CD14-positive monocyte (primary cell): ENCODE measurements at regions not wholly inside any gene's neighbourhood (a gene's known extent, or its start where the extent isn't known, plus 50 kb on each side); places are given as distances from the start of the nearest gene placed in this dataset.

Experiments
- DNase-seq, 3 donors: peaks; one replicate each; pipeline ENCODE4 v3.0.0-alpha.2; 2011 to 2022
- H2AFZ ChIP-seq: 2 replicates; pipeline ENCODE4 v1.6.0; 2012; ENCODE audit warnings: mild to moderate bottlenecking, low read depth, low read length, inconsistent platforms; ENCODE audit not compliant: insufficient read depth, poor library complexity, severe bottlenecking
- H3K27ac ChIP-seq, 2 donors: 1 replicate in 1 of 2; 2 replicates in 1 of 2; pipeline ENCODE4 v1.5.1; 2012 to 2013; ENCODE audit warnings: low read length in 2 of 2, control low read depth in 1 of 2, inconsistent platforms in 1 of 2, low read depth in 1 of 2, mild to moderate bottlenecking in 1 of 2
- H3K27me3 ChIP-seq, 2 donors: one replicate each; pipeline versions ENCODE4 v1.6.0 to v1.6.1; 2011 to 2013; ENCODE audit warnings: low read length in 2 of 2; ENCODE audit not compliant: control insufficient read depth in 2 of 2, insufficient read depth in 2 of 2
- H3K36me3 ChIP-seq, 2 donors: replicated peaks in 1 of 2; 1 replicate in 1 of 2; 2 replicates in 1 of 2; pipeline versions ENCODE4 v1.5.1 to v1.6.1; 2012 to 2013; ENCODE audit warnings: low read length in 2 of 2, control low read depth in 1 of 2, inconsistent platforms in 1 of 2, mild to moderate bottlenecking in 1 of 2; ENCODE audit not compliant: insufficient read depth in 2 of 2, control insufficient read depth in 1 of 2
- H3K4me1 ChIP-seq, 2 donors: 1 replicate in 1 of 2; 2 replicates in 1 of 2; pipeline versions ENCODE4 v1.5.1 to v1.6.1; 2012 to 2013; ENCODE audit warnings: low read length in 2 of 2, control low read depth in 1 of 2, inconsistent platforms in 1 of 2, mild to moderate bottlenecking in 1 of 2, moderate library complexity in 1 of 2; ENCODE audit not compliant: insufficient read depth in 2 of 2, control insufficient read depth in 1 of 2
- H3K4me2 ChIP-seq: replicated peaks from 2 replicates; pipeline ENCODE3; 2012; ENCODE audit warnings: low read length, moderate library complexity, mild to moderate bottlenecking; ENCODE audit not compliant: poor library complexity, severe bottlenecking; ENCODE audit errors: extremely low read depth
- H3K4me3 ChIP-seq, 3 experiments: fragments of 200-600 bp in 1 of 3; sonication (generic) in 1 of 3; replicated peaks in 1 of 3; 1 replicate in 2 of 3; 2 replicates in 1 of 3; pipeline ENCODE4 v1.5.1; 2011 to 2013; ENCODE audit warnings: low read length in 3 of 3, mild to moderate bottlenecking in 3 of 3, control low read depth in 2 of 3, low read depth in 2 of 3, inconsistent platforms in 1 of 3, moderate library complexity in 1 of 3
- H3K79me2 ChIP-seq: 2 replicates; pipeline ENCODE4 v1.6.0; 2012; ENCODE audit warnings: mild to moderate bottlenecking, control low read depth, inconsistent platforms, low read length, moderate library complexity; ENCODE audit not compliant: insufficient read depth
- H3K9ac ChIP-seq: 2 replicates; pipeline ENCODE4 v1.6.0; 2017; ENCODE audit warnings: low read length, mild to moderate bottlenecking; ENCODE audit not compliant: insufficient read depth, poor library complexity, severe bottlenecking
- H3K9me3 ChIP-seq, 2 donors: replicated peaks in 1 of 2; 1 replicate in 1 of 2; 2 replicates in 1 of 2; pipeline versions ENCODE4 v1.5.1 to v1.6.1; 2012 to 2013; ENCODE audit warnings: low read length in 2 of 2, control low read depth in 1 of 2; ENCODE audit not compliant: control insufficient read depth in 1 of 2, insufficient read depth in 1 of 2
- H4K20me1 ChIP-seq: 2 replicates; pipeline ENCODE4 v1.6.0; 2012; ENCODE audit warnings: mild to moderate bottlenecking, low read length, control low read depth, moderate library complexity; ENCODE audit not compliant: insufficient read depth
- H3K27ac Mint-ChIP-seq, 7 donors: one replicate each; pipeline ENCODE4 v1.8.0; 2020; ENCODE audit warnings: mild to moderate bottlenecking in 7 of 7, mixed read lengths in 7 of 7, moderate library complexity in 6 of 7, inconsistent platforms in 2 of 7
- H3K27me3 Mint-ChIP-seq, 3 donors: one replicate each; pipeline ENCODE4 v1.8.0; 2021 to 2022; ENCODE audit warnings: low read depth in 3 of 3, mild to moderate bottlenecking in 3 of 3, mixed read lengths in 3 of 3, moderate library complexity in 3 of 3, inconsistent platforms in 1 of 3
- H3K36me3 Mint-ChIP-seq, 2 donors: one replicate each; pipeline ENCODE4 v1.8.0; 2020; ENCODE audit warnings: mixed read lengths in 2 of 2, inconsistent platforms in 1 of 2, mild to moderate bottlenecking in 1 of 2
- H3K4me1 Mint-ChIP-seq: one replicate; pipeline ENCODE4 v1.8.0; 2020; ENCODE audit warnings: mild to moderate bottlenecking, mixed read lengths
- H3K4me3 Mint-ChIP-seq, 2 donors: one replicate each; pipeline ENCODE4 v1.8.0; 2020; ENCODE audit warnings: mild to moderate bottlenecking in 2 of 2, mixed read lengths in 2 of 2, moderate library complexity in 1 of 2
- H3K9me3 Mint-ChIP-seq, 7 donors: one replicate each; pipeline ENCODE4 v1.8.0; 2020 to 2022; ENCODE audit warnings: mixed read lengths in 7 of 7, mild to moderate bottlenecking in 6 of 7, moderate library complexity in 6 of 7, inconsistent platforms in 2 of 7
- WGBS: methylation state at CpG from one replicate; pipeline ENCODE4 v1.1.5; 2013; ENCODE audit warnings: missing lambda C conversion rate; ENCODE audit not compliant: insufficient coverage; 5-methylcytosine and 5-hydroxymethylcytosine counted together
- intact Hi-C, 2 donors: fragments of 100-400 bp; cut with micrococcal nuclease; formaldehyde crosslinking; loops; one replicate each; pipeline versions ENCODE4 v1.15.0 to v1.15.1; 2023
- TF ChIP-seq, protein P1 (sequence below): fragments of 200-600 bp; IDR thresholded peaks from one replicate; pipeline ENCODE4 v1.8.0; 2022; ENCODE audit warnings: antibody characterized with exemption, mild to moderate bottlenecking

DNA sequence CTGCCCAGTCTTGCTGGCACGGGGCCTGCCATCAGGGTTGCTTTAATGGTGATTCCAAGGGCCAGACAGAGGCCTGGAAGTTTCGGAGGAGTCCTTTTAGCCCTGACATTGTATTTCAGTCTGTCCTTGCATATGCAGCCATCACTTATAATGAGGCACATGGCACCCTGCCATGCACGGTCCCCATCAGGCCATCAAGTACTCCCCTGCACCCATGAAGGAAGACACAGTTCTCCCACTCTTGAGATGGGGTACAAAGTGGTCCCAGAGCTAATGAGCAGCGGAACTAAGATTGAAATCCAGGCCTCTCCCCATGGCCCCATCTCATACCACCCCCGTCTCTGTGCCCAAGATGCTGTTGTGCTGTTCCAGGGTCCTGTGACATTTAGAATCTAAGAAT, 596.6 kb downstream of the PTPRU start:
- Mint-ChIP-seq H3K27me3 (peaks cover 0 to 3% (median 3%) of the 10 kb centered on the region in 3 donors), H3K27ac (no peak overlapping the region), H3K9me3 (no peaks in the 10 kb centered on the region), H3K4me3 (no peak overlapping the region), H3K36me3 (no peaks in the 10 kb centered on the region), H3K4me1 (no peaks in the 10 kb centered on the region)
- TF ChIP-seq, protein P1, sequence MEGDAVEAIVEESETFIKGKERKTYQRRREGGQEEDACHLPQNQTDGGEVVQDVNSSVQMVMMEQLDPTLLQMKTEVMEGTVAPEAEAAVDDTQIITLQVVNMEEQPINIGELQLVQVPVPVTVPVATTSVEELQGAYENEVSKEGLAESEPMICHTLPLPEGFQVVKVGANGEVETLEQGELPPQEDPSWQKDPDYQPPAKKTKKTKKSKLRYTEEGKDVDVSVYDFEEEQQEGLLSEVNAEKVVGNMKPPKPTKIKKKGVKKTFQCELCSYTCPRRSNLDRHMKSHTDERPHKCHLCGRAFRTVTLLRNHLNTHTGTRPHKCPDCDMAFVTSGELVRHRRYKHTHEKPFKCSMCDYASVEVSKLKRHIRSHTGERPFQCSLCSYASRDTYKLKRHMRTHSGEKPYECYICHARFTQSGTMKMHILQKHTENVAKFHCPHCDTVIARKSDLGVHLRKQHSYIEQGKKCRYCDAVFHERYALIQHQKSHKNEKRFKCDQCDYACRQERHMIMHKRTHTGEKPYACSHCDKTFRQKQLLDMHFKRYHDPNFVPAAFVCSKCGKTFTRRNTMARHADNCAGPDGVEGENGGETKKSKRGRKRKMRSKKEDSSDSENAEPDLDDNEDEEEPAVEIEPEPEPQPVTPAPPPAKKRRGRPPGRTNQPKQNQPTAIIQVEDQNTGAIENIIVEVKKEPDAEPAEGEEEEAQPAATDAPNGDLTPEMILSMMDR: no peak
- no peak for DNase-seq
- Histone ChIP-seq H4K20me1 (no peaks in the 10 kb centered on the region), H3K36me3 (no peaks in the 10 kb centered on the region), H3K9me3 (no peaks in the 10 kb centered on the region), H3K27me3 (no peaks in the 10 kb centered on the region), H3K4me2 (no peak overlapping the region), H2AFZ (no peak overlapping the region), H3K27ac (no peak overlapping the region), H3K4me3 (no peak overlapping the region), H3K79me2 (no peaks in the 10 kb centered on the region), H3K9ac (no peak overlapping the region), H3K4me1 (no peaks in the 10 kb centered on the region)
- intact Hi-C loops: no loop called here
- WGBS: 83% methylated on average over 3 of the region's 5 CpGs

- no peaks in the 10 kb centered on the region for H3K9me3 Mint-ChIP-seq
- H3K27ac ChIP-seq: no peak overlapping the region
- H3K27me3 Mint-ChIP-seq: peaks cover 0 to 3% (median 3%) of the 10 kb centered on the region in 3 donors
- H3K4me2 ChIP-seq: no peak overlapping the region
- H3K4me1 ChIP-seq: no peaks in the 10 kb centered on the region
- no peaks in the 10 kb centered on the region for H3K27me3 ChIP-seq
- H3K4me3 Mint-ChIP-seq: no peak overlapping the region
- 76% methylated on average over 8 of the region's 8 CpGs for WGBS
- no peak overlapping the region for H3K9ac ChIP-seq
- no peak overlapping the region for H2AFZ ChIP-seq
- no peaks in the 10 kb centered on the region for H3K79me2 ChIP-seq
- TF ChIP-seq, protein P1: no peak
- no peaks in the 10 kb centered on the region for H3K4me1 Mint-ChIP-seq
- H3K36me3 Mint-ChIP-seq: no peaks in the 10 kb centered on the region
- H3K9me3 ChIP-seq: no peaks in the 10 kb centered on the region
- intact Hi-C loops: no loop called here
- H3K4me3 ChIP-seq: no peak overlapping the region
- no peak for DNase-seq
- no peaks in the 10 kb centered on the region for H3K36me3 ChIP-seq
- no peaks in the 10 kb centered on the region for H4K20me1 ChIP-seq
- H3K27ac Mint-ChIP-seq: no peak overlapping the region
These were observed 596.1 kb downstream of the PTPRU start for GRCh38 chr1:29832471-29832870.
